GM21737 (cell line): ENCODE measurements at regions not wholly inside any gene's neighbourhood (a gene's known extent, or its start where the extent isn't known, plus 50 kb on each side); places are given as distances from the start of the nearest gene placed in this dataset.
"Not testable (repeated sequence)": the region's sequence is repeated elsewhere in the genome, so short reads cannot be mapped to it uniquely, and the experiment has no call there.

Experiments
- ATAC-seq: cut with Tn5 transposase; IDR thresholded peaks from one replicate; pipeline ENCODE4 v1.9.1; 2021; ENCODE audit warnings: mild to moderate bottlenecking, moderate library complexity; ENCODE audit not compliant: unreplicated experiment

DNA sequence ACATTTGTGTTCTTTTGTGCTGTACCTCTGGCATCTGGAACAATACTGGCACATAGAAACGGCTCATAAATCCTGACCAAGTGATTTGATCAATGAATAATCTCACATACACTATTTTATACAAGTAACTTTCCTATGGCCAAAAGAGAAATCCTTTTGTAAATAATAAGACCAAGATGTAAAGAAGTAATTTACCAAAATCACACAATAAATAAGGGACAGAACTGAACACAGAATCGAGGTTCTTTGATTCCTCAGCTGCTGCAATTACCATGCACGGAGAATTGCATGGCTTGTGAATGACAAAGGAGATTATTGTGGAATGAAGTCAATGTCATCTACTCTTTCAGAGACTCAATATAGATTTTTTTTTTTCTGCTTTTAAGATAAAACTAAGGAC, 576.8 kb upstream of the SMIM31 start:
- ATAC-seq = no peak

DNA sequence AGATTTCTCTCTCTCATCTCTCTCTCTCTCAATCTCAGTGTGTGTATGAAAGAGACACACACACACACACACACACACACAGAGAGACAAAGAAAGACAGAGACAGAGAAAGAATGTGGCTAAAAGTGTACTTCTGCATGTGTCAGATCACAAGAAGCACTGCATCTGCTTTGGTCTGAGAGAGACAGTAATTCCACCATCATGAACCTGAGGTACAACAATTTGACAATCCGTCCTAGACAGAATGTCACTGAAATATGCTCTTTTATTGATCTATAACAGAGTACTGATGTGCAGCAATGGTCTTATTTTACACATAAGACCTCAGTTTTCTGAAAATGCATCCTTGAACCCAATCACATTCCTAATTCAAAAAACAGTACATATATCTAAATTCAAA, 576.2 kb upstream of the SMIM31 start:
- no peak for ATAC-seq

DNA sequence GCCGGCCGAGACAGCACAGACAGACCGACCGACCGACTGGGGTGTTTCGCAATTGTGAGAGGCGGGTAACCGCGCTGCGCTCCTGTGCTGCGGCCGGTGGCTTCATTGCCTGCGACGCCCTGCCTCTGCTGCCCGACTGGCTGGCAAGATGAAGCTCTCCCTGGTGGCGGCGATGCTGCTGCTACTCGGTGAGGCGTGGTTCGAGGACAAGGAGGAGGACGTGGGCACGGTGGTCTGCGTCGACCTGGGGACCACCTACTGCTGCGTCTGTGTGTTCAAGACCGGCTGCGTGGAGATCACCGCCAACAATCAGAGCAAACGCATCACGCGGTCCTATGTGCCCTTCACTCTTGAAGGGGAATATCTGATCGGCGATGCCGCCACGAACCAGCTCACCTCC, 565.7 kb upstream of the SMIM31 start:
- no peak for ATAC-seq

DNA sequence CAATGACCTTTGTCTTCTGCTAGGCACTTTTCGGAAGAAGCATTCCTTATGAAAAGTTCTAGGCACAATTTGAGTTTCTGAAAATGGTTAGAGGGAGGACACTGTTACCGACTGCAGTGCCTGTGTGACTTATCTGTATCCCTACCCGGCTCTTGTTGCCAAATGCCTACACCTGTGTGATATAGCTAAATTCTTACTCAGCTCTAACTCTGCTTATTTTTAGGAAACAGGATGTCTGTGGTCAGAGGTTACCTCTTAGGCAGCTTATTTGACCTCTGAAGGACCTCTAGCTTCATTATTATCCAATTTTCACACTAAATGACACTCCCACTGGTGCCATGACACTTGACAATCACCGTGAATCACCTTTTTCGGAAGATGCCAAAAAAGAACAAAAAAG, 561.1 kb upstream of the SMIM31 start:
- no peak for ATAC-seq

DNA sequence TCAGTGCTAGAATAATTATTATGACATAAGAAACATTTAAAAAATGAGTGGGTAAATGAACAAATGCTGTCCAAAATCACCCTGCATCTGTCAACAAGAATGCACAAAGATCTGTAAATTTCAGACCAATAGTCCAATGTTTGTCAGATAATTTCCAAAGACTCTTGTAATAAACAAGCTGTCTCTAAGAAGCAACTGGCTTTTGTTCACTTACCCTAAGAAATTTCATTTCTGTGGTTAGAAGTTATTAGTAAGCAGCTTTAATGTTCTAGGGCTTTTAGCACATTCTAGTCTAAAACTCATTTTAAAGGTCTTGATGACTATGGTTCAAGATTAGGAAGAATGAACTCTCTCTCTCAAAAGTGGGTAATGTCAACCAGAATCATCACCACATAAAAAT, 560.3 kb upstream of the SMIM31 start:
- no peak for ATAC-seq

DNA sequence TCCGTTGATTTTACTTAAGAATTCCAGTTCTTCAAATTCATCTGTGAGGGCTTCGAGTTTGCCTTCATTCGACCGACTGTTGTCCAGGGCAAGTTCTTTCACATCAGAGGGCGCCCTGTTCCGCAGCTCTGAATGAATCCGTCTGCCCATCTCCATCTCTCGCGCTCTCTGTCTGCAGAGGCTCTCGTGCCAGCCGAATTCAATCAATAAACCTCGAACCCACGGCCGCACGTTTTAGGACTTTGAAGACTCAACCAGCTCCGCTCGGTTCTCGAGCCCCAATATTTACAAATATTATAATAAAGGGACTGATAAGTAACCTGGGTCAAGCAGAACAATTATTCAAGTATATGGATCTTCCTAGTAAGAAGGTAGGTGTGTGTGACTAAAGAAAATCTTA, 556.4 kb upstream of the SMIM31 start:
- no peak for ATAC-seq

DNA sequence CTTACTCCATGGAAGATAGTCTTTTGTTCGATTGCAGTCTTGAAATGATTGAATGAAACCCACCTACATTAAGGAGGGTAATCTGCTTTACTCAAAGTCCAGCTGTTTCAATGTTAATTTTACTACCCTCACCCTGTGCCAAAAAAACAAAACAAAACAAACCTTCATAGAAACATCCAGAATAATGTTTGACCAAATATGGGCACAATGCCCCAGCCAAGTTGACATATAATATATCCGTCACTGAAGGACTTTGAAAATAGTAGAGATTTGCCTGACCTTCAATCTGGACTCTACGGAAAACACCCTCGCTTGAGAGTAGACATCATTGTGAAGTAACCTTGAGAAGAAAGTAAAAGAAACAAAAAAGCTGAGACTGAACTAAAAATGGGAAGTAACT, 550.5 kb upstream of the SMIM31 start:
- ATAC-seq = no peak

DNA sequence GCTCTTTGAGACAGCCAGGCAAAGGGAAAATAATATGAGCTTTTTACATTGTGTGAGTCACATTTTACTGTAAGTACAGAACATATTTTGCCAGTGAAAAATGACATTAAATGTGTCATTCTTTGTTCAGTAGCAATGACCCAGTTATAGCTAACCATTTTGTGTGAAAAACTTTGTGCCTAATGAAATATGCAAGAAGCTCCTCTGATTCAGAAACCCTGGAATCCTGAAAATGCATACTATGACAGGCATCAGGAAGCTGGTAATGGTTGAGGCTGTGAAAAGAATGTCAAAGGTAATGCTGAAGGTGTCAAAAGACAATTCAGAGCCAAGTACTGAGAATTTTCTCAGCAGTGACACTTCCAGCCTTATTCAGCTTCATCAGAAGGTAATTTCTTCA, 549.5 kb upstream of the SMIM31 start:
- no peak for ATAC-seq

DNA sequence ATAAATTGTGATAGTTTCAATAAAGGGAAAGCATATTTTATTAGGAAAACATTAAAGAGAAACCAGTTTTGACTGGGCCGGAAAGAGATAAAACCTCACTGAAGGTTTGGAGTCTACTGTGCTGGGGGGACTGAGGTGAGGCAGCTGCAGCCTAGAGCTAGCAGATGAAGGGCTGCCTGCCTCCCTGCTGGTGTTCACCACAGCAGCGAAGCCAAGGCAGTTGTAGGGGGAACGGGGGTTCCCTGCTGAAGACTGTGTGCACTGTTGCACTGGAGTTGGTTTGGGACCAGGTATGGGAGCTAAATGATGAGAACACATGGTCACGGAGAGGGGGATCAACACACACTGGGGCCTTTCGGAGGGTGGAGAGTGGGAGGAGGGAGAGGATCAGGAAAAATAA, 546.5 kb upstream of the SMIM31 start:
- ATAC-seq = no peak

DNA sequence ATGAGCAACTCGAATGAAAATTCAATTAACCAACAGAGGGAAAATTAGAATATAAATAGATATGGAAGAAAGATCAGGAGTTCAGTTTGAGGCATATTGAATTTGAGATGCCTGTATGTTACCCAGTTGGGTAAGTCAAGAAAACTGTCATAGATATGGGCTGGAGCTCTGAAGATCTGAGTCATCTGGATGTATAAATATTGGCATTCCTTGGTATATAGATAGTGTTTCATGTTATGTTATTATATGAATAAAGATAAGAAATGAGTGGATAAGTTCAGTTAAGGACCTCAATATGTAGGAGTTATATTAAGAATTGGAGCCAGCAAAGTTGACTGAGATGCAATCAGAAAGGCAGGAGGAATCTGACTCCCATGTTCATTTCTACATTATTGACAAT, 543.6 kb upstream of the SMIM31 start:
- ATAC-seq = no peak

DNA sequence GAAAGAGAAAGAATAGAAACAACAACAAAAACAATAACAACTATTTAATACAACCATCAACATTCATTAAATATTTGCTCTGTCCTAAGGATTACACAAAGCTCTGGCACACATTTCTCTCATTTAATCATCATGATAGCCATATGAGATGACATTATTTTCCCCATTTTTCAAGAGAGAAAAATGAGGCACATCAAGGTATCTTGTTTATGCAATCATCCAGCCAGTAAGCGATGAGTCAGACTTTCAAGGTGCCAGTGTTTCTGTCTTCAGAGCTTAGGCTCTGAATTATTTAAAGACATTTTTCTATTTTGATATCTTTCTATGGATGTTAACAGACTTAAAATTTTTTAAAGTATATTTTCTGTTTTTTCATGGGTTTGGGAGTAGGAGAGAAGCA, 541.8 kb upstream of the SMIM31 start:
- ATAC-seq = no peak

DNA sequence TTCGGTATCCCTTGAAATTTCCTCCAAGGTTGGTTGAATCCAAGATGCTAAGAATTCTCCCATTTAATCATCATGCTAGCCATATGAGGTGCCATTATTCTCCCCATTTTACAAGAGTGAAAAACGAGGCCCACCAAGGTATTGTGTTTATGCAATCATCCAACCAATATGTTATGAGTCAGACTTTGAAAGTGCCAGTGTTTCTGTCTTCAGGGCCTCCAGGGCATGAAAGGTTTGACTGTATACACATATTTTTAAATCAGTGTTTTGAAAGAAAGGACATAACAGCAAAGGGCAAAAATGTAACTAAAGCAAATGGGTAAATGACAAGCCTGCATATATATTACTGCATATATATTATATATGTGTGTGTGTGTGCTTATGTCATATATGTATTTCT, 541.2 kb upstream of the SMIM31 start:
- no peak for ATAC-seq

DNA sequence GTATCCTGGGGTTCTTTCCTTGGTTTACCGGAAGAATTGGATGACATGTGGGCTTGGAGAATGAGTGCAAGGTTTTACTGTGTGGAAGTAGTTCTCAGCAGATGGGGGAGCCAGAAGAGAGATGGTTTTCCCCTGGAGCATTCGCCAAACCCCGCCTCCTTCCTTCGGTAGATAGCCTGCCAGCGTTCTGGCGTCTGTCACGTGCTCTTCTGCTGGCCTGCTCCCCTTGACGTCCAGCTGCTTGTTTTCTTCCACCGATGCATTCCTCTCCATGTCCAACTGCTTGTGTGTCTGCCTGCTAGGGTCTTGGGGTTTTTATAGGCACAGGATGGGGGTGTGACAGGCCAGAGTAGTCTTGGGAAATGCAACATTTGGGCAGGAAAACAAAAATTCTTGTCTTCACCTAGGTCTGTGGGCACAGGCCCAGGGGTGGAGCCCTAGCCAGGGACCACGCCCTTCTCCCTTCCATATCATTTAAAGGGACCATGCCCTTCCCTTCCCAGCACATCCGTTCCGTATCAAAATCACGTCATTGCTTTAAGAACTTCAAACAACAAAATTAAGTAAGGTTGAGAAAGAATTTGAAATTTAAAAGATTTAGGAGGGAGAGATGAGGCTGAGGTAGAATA, 538.7 kb upstream of the SMIM31 start:
- ATAC-seq = no peak

DNA sequence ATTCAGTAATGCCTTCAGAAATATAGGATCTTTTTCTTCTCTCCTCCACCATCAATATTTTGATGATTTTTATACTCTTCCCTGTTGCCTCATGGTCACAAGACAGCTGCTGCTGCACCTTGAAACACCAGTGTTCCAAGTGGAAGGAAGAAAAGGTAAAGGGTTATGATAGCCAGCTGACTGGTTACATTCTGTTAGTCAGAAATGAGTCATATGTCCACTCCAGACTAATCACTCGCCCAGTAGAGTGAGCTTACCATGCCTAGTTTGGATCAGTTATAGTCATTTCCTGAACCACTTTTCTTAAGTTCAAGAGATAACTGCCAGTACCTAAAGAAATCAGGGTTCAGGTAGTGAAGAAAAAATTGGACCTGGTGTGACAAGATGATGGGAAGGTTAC, 532.3 kb upstream of the SMIM31 start:
- no peak for ATAC-seq

DNA sequence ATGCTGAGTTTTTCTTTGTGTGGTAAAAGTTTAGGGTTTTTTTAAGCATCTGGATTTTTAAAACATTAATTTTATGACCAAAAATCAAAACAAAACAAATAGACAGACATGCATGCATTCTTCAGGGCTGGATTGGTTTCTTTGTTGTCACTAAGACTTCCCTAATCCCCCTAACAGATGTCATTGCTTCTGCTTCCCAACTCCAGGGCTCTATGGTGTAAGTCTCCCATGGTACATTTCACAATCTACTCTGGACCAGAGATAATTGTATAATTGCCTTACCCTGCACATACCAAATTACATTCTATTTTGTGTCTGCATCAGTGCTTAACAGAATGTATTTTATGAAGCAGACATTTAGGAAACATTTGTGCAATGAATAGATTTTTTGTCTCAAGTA, 529.1 kb upstream of the SMIM31 start:
- ATAC-seq = no peak

DNA sequence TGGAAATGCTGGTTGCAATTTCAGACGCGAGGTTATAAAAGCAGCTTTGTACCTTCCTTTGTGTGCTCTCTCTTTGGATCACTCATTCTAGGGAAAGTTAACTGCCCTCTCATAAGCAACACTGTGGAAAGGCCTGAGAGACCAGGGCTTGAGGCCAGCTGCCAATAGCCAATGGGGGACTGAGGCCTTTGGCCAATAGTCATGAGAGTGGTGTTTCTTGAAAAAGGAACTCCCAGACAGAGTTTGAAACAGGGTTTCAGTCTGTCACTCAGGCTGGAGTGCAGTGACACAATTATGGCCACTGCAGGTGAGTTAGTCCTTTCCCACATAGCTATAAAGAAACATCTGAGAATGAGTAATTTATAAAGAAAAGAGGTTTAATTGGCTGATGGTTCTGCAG, 524.7 kb upstream of the SMIM31 start:
- no peak for ATAC-seq

DNA sequence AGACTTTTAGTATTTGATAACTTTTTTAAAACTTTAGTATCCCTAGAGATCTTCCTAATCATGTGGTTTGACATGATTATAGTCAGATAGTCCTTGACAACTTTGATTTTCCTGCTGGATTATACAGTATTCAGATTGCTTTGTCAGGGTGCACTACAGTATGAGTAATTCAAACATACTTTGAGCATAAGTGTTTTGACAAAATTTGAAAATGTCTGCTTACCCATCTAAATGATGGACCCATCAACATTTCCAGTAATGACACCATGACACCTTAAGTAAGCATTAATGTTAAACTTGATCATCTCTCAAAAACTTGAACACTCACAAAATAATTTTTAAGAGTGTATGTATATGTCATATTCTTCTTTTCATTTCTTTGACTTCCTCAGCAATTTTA, 514.5 kb upstream of the SMIM31 start:
- ATAC-seq = no peak

DNA sequence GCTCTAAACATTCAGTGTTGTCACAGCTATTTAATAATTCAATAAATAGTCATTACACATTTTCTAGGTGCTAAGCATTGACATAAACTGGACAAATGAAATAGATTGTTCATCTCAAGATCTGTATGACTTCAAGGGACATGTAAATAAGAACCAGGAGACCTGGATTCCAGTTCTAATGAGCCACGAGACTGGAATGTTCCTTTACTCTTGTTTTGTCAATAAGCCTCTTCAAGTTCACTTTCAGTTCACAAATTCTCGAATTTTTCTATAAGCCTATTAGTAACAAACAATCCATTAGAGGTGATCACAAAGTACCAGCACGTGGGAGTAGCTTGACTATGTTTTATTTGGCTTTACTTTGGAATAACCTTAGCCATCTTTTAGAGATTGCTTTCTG, 514.0 kb upstream of the SMIM31 start:
- no peak for ATAC-seq

DNA sequence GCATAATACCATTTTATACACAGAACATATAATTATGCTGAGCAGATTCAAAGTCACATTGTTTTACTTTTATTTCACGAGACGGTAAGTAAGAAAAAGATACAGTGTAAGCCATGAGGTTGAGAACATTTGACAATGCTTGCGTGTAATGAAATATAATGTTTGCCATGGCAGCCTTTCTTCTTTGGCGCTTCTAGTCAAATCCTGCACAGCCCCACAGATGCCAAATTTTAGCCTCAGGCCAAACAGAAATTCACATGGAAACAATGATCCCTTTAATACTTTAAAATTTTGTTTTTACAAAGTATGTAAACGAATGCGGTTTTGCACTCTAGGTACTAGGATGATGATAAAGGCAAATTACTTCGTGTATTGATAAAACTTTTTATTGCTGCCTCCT, 502.7 kb upstream of the SMIM31 start:
- ATAC-seq = no peak

DNA sequence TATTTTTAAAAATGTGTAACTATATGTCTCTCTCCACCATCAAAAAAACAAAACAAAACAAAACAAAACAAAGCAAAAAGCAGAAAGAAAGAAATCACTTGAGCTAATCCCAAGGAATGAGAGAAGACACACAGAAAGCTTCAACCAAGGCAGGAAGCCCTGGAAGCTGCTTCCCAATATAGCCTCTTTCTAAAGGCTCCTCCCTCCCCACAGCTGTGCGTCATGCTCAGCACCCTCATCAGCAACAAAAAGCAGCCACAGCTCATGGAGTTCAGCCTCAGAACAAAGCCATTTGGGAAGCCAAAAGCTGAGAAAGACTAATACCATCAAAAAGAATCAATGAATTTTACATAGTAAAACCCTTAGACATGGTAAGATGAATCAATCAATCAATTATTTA, 501.6 kb upstream of the SMIM31 start:
- ATAC-seq = no peak

DNA sequence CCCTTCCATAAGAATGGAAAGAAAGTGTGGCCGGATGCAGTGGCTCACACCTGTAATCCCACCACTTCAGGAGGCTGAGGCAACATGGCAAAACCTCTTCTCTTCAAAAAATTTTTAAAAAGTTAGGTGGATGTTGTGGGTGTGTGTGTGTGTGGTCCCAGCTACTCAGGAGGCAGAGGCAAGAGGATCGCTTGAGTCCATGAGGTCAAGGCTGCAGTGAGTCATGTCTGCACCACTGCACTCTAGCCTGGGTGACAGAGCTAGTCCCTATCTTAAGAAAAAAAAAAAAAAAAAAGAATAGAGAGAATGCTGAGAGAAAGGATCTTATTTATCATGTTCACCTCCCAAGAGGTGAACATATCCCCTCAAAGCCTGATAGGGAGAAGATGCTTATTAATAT, 492.1 kb upstream of the SMIM31 start:
- no peak for ATAC-seq

DNA sequence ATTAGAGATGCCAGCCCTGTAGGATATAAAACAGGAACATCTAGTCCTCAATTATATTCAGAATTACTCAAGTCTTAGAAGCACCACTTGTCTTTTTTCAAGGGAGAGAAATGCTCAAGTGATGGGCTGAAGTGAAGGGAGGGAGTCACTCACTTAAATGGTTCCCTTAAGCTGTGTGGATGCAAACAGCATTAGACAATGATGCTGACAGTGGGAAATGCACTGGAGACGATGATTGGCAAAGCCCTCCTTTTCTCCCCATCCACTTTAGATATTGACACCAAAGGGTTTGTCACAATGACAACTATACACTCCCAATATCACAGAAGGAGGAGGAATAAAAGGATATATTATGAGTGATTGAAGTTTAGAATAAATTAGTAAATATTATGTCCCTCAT, 491.4 kb upstream of the SMIM31 start:
- ATAC-seq = not testable (repeated sequence)

DNA sequence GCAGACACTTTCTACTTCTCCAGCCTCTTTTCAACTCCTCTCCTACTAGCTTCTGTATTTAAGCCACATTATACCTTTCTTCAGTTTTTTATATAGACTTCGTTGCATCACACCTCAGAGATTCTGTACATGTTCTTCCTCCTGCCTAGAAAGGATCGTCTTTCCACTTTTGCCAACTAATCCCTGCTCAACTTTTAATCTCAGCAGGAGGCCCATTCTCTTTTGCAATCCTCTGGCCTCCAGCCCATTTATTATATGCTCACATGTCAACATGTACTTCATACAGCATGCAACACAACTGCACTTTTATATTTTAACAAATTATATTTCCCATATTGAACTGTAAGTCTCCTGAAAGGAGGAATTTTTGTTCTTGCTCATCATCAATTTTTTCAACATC, 476.5 kb upstream of the SMIM31 start:
- ATAC-seq = not testable (repeated sequence)

DNA sequence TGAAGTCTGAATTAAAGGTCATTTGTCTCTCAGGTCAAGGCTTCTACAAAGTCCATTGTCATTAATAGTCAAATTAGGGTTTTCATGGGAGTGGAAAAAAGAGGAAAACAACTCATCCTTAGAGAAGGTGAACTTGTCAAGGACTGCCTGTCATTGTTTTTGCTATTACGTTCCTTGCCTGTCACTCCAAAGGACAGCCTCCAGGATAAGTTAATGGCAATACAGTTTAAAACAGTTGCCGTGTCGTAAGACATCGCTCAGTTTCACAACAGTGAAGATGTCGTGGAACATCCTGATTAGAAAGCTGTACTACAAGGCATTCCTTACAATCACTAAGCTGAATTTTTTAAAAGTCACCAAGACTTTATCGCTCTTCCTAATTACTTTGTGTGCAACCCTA, 466.8 kb upstream of the SMIM31 start:
- ATAC-seq = no peak
